ENCODE measurements at regions not wholly inside any gene's neighbourhood (a gene's known extent, or its start where the extent isn't known, plus 50 kb on each side); places are given as distances from the start of the nearest gene placed in this dataset.

- H3K4me3 ChIP-seq (ENCODE audit: low read depth, low read length): no peak overlapping the region
- TF ChIP-seq CTCF (IDR thresholded peaks at IDR 0.05; ENCODE audit: low read depth, low read length): no peak
- DNase-seq (ENCODE audit: low read depth, low spot score): peak; percentile 17
- in situ Hi-C loops (cut with HindIII; ENCODE audit: low sequenced_read_pairs): no loop called here
These were observed 65.0 kb upstream of the SLC2A12 start for GRCh38 chr6:134117409-134117808.

- in situ Hi-C loops (cut with HindIII; ENCODE audit: low sequenced_read_pairs): no loop called here
- DNase-seq (ENCODE audit: low read depth, low spot score): no peak
These were observed 63.3 kb upstream of the SLC2A12 start for GRCh38 chr6:134115715-134116074.

GRCh38 chr6:134114918-134115714, 62.7 kb upstream of the SLC2A12 start:
- in situ Hi-C loops (cut with HindIII; ENCODE audit: low sequenced_read_pairs): no loop called here
- DNase-seq (ENCODE audit: low read depth, low spot score): no peak
- no peak overlapping the region for H3K4me3 ChIP-seq (ENCODE audit: low read depth, low read length)
- no peak for TF ChIP-seq CTCF (IDR thresholded peaks at IDR 0.05; ENCODE audit: low read depth, low read length)

More at GRCh38 chr6:134115715-134116074, 63.3 kb upstream of the SLC2A12 start:
- no peak for TF ChIP-seq CTCF (IDR thresholded peaks at IDR 0.05; ENCODE audit: low read depth, low read length)
- H3K4me3 ChIP-seq (ENCODE audit: low read depth, low read length): no peak overlapping the region

- DNase-seq (ENCODE audit: low read depth, low spot score): no peak
- no peak for TF ChIP-seq CTCF (IDR thresholded peaks at IDR 0.05; ENCODE audit: low read depth, low read length)
- in situ Hi-C loops (cut with HindIII; ENCODE audit: low sequenced_read_pairs): no loop called here
- no peak overlapping the region for H3K4me3 ChIP-seq (ENCODE audit: low read depth, low read length)
These were observed 62.1 kb upstream of the SLC2A12 start for GRCh38 chr6:134114489-134114888.

GRCh38 chr6:134111726-134112125, 59.3 kb upstream of the SLC2A12 start:
- no peak for DNase-seq (ENCODE audit: low read depth, low spot score)
- no peak overlapping the region for H3K4me3 ChIP-seq (ENCODE audit: low read depth, low read length)
- TF ChIP-seq CTCF (IDR thresholded peaks at IDR 0.05; ENCODE audit: low read depth, low read length): no peak
- in situ Hi-C loops (cut with HindIII; ENCODE audit: low sequenced_read_pairs): no loop called here

- no peak overlapping the region for H3K4me3 ChIP-seq (ENCODE audit: low read depth, low read length)
- DNase-seq (ENCODE audit: low read depth, low spot score): peak; percentile 52
- TF ChIP-seq CTCF (IDR thresholded peaks at IDR 0.05; ENCODE audit: low read depth, low read length): peak; percentile 83
- in situ Hi-C loops (cut with HindIII; ENCODE audit: low sequenced_read_pairs): no loop called here
These were observed 58.7 kb upstream of the SLC2A12 start for GRCh38 chr6:134111062-134111677.

Data from astrocyte of the spinal cord (primary cell).